Memory B cell (primary cell): ENCODE measurements at regions not wholly inside any gene's neighbourhood (a gene's known extent, or its start where the extent isn't known, plus 50 kb on each side); places are given as distances from the start of the nearest gene placed in this dataset.
"Not testable (repeated sequence)": the region's sequence is repeated elsewhere in the genome, so short reads cannot be mapped to it uniquely, and the experiment has no call there.

ENCODE experiments used
- ATAC-seq: fragments of 150-1000 bp; cut with Tn5 transposase; 2 replicates; pipeline ENCODE4 v1.10.0; 2021; ENCODE audit warnings: low read depth, mild to moderate bottlenecking, moderate library complexity
- DNase-seq, 2 donors: peaks; one replicate each; pipeline ENCODE4 v3.0.0; 2022; ENCODE audit warnings: low spot score in 2 of 2
- H3K27ac Mint-ChIP-seq: one replicate; pipeline ENCODE4 v1.8.0; 2022; ENCODE audit warnings: mild to moderate bottlenecking, moderate library complexity, mixed read lengths
- H3K27me3 Mint-ChIP-seq: one replicate; pipeline ENCODE4 v1.8.0; 2022; ENCODE audit warnings: mixed read lengths
- H3K36me3 Mint-ChIP-seq: one replicate; pipeline ENCODE4 v1.8.0; 2022; ENCODE audit warnings: mild to moderate bottlenecking, mixed read lengths
- H3K4me1 Mint-ChIP-seq: one replicate; pipeline ENCODE4 v1.8.0; 2022; ENCODE audit warnings: mixed read lengths
- H3K4me3 Mint-ChIP-seq: one replicate; pipeline ENCODE4 v1.8.0; 2022; ENCODE audit warnings: mild to moderate bottlenecking, moderate library complexity, mixed read lengths
- H3K9me3 Mint-ChIP-seq: one replicate; pipeline ENCODE4 v1.8.0; 2022; ENCODE audit warnings: mixed read lengths

DNA sequence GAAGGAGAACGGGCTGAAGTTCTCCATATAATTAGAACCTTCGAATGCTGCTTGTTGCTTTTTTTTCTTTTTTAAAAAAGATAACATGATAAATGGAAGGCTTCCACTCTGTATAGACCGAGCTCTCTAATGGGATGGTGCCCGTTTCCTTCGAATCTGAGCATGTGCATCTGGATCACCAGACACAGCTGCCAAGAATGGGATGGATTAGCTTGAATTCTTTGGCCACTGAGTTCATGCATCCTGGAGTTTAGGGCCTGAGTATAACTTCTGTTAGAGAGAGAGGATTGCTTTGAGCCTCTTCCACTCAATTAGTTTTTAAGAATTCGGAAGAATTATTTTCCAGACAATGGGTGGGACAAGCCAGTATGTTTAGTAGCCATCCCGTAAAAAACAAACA, 93.7 kb upstream of the GDNF start:
- no peak overlapping the region for H3K4me3 Mint-ChIP-seq
- no peaks in the 10 kb centered on the region for H3K36me3 Mint-ChIP-seq
- no peak overlapping the region for H3K27ac Mint-ChIP-seq
- peaks cover 2% of the 10 kb centered on the region for H3K27me3 Mint-ChIP-seq
- H3K4me1 Mint-ChIP-seq, result no peaks in the 10 kb centered on the region
- H3K9me3 Mint-ChIP-seq, result peaks cover 1% of the 10 kb centered on the region
- DNase-seq, result no peak
- no peak for ATAC-seq

DNA sequence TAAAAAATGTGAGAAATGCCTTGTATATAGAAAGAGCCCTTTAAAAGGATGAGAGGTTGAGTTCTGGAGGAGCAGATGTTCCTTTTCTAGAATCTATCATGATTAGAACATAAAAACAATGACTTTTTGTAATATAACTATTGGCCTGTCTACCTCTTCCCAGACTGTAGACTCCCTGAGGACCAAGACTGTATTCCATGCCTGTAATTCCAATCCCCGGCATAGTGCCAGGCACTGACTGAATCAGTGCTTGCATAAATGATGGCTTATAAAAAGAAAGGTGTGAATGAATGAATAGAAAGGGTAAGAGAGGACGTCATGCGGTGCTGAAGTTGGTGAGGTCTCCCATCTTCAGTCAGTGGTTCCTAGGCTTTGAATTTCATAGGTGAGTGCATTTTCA, 92.6 kb upstream of the GDNF start:
- Mint-ChIP-seq H3K27me3 (peaks cover 2% of the 10 kb centered on the region), H3K36me3 (no peaks in the 10 kb centered on the region), H3K4me3 (no peak overlapping the region), H3K9me3 (peaks cover 1% of the 10 kb centered on the region), H3K27ac (no peak overlapping the region), H3K4me1 (no peaks in the 10 kb centered on the region)
- ATAC-seq (no peak), DNase-seq (no peak)

DNA sequence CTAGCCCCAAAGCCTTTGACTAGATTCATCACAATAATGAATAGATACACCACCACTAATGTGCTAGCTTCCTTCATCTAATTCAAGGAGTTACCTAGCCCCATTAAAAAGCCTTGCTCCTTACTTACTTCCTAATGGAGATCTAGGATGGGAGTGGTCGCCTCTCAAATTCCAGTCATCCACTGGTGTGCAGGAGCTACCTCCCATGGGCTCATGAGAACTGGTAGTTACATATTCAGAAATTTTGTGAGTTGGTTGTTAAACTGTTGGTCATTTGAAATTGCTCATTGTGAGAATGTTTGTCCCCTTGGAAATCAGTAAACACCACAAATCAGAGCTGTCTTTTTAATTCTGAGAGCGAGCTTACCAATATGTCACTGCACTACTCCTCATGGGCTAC, 91.7 kb upstream of the GDNF start:
- Mint-ChIP-seq H3K9me3 (peaks cover 1% of the 10 kb centered on the region), H3K4me1 (no peaks in the 10 kb centered on the region), H3K36me3 (no peaks in the 10 kb centered on the region), H3K27ac (no peak overlapping the region), H3K27me3 (peaks cover 2% of the 10 kb centered on the region), H3K4me3 (no peak overlapping the region)
- ATAC-seq (no peak), DNase-seq (no peak)

DNA sequence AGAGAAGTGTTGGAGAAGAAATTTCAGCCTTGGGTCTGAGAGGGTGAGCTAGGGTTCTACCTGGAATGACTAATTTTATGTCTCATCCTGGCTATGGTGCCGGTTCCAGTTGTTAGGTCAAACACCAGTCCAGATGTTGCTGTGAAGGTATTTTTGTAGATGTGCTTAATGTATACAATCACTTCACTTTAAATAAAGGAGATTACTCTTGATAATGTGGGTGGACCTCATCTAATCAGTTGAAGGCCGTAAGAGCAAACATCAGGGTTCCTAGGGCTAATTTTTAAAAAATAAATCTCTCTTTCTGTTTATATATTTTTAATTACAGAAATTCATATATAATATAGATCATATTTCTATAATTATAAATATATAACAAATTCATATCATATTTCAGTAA, 90.5 kb upstream of the GDNF start:
- Mint-ChIP-seq H3K27me3 (peaks cover 4% of the 10 kb centered on the region), H3K4me3 (no peak overlapping the region), H3K4me1 (no peaks in the 10 kb centered on the region), H3K27ac (no peak overlapping the region), H3K36me3 (no peaks in the 10 kb centered on the region), H3K9me3 (peaks cover 1% of the 10 kb centered on the region)
- DNase-seq (no peak), ATAC-seq (no peak)

DNA sequence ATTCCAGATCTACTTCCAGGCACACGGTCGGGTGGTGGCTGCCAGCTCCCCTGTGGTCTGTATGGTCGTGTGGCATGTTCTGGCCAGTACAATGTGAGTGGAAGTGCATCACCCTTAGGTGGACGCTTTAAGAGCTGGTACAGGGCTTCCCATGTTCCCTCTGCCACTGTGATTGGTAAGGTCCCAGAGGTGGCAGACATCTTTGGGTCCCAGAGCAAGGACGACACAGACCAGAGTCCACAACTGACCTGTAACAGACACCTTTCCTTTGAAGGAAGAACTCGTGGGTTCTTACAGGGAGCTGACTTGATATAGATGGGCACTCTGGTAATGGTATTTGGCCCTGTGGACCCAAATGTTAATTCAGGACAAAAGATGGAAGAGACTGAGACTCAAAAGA, 90.0 kb upstream of the GDNF start:
- Mint-ChIP-seq H3K4me1 (no peaks in the 10 kb centered on the region), H3K27ac (no peak overlapping the region), H3K36me3 (no peaks in the 10 kb centered on the region), H3K9me3 (peaks cover 1% of the 10 kb centered on the region), H3K4me3 (no peak overlapping the region), H3K27me3 (peaks cover 4% of the 10 kb centered on the region)
- DNase-seq (no peak), ATAC-seq (no peak)

DNA sequence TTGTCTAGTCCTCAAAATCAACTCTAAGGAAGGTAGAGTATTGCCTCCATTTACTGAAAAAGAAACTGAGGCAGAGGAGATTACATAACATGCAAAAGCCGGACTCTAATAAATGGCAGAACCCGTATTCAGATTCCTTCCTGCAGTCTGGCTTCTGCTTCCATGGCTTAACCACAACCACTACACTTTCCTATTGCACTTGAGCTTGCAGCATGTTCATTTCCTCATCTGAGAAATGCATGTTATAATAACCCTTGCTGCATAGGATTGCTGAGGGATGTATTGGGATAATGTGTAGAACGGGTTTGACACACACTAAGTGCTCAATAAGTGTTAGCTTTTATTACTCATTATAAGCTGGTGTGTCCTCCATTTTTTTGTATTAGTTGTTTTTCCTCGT, 87.9 kb upstream of the GDNF start:
- H3K4me1 Mint-ChIP-seq, DNase-seq, ATAC-seq, H3K4me3 Mint-ChIP-seq, H3K27ac Mint-ChIP-seq, H3K36me3 Mint-ChIP-seq, H3K9me3 Mint-ChIP-seq: not testable (repeated sequence)
- H3K27me3 Mint-ChIP-seq, result peaks cover 11% of the 10 kb centered on the region

DNA sequence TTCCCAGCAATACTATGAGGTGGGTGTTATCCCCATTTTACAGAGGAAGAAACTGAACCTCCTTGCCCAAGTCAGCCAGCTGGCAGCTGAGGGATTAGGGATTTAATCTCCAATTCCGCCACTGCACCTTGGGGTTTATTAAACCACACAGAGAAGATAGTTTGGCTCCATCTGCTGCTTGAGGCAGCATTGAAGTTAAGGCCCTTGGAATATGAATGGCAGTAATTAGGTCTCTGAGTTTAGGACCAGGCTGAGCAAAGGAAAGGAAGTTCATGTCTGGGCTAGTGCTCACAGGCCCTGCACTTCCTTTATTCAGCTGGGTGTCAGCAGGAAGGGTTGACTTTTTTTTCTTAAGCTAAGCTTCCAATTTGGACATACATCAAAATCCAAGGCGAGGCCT, 86.9 kb upstream of the GDNF start:
- no peaks in the 10 kb centered on the region for H3K36me3 Mint-ChIP-seq
- ATAC-seq, result no peak
- DNase-seq, result no peak
- H3K9me3 Mint-ChIP-seq, result peaks cover 5% of the 10 kb centered on the region
- H3K27ac Mint-ChIP-seq, result no peak overlapping the region
- H3K4me1 Mint-ChIP-seq, result no peaks in the 10 kb centered on the region
- H3K27me3 Mint-ChIP-seq, result peaks cover 11% of the 10 kb centered on the region
- no peak overlapping the region for H3K4me3 Mint-ChIP-seq

DNA sequence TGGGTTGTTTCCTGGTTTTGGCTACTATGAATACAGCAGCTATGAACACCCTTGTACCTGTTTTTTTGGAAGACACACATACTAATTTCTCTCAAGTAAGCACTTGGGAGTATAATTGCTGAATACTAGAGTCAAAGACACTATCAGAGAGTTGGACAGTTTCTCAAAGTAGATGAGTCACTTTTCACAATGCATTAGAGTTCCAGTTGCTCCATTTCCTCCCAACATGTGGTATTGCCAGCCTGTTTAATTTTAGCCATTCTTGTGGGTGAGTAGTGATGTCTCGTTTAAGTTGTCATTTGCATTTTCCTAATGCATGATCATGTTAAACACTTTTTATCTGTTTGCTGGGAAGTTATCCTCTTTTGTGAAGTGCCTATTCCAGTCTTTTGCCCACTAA, 81.6 kb upstream of the GDNF start:
- peaks cover 13% of the 10 kb centered on the region for H3K27me3 Mint-ChIP-seq
- no peak overlapping the region for H3K4me3 Mint-ChIP-seq
- H3K27ac Mint-ChIP-seq, result no peak overlapping the region
- no peak for ATAC-seq
- no peaks in the 10 kb centered on the region for H3K4me1 Mint-ChIP-seq
- H3K36me3 Mint-ChIP-seq, result no peaks in the 10 kb centered on the region
- peaks cover 4% of the 10 kb centered on the region for H3K9me3 Mint-ChIP-seq
- no peak for DNase-seq

DNA sequence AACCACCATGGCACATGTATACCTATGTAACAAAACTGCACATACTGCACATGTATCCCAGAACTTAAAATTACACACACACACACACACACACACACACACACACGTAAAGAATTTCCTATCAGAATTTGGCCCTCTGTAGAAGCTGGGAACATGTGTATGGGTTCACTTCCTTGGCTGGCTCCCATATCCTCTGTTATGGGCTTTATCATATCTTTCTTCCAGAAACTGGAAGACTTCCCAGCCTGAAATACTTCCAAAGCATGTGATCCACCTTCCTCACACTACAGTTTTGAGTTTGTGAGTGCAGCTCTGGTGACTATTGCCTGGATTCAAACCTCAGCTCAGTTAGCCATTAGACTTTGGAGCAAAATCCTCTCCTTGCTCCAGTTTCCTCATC, 78.6 kb upstream of the GDNF start:
- ATAC-seq (no peak), DNase-seq (no peak)
- H3K27ac Mint-ChIP-seq, result no peak overlapping the region
- H3K9me3 Mint-ChIP-seq, result peaks cover 5% of the 10 kb centered on the region
- no peak overlapping the region for H3K4me3 Mint-ChIP-seq
- H3K27me3 Mint-ChIP-seq, result peaks cover 9% of the 10 kb centered on the region
- H3K4me1 Mint-ChIP-seq, result no peaks in the 10 kb centered on the region
- no peaks in the 10 kb centered on the region for H3K36me3 Mint-ChIP-seq

DNA sequence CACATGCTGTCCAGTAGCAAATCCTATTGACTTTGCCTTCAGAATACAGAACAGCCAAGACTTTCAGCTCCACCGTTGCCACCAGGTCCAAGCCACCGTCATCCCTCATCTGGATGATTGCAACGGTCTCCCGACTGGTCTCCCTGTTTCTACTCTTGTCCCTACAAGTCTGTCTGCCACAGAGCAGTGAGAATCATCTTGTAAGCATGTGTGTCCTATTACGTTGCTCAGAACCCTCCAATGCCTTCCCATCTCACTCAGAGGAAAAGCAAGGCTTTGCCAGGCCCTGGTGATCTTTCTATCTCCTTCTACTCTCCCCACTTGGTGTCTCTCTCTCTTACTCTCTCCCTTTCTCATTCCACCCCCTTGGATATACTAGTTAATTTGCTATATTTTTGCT, 76.7 kb upstream of the GDNF start:
- ATAC-seq (no peak), DNase-seq (no peak)
- no peaks in the 10 kb centered on the region for H3K4me1 Mint-ChIP-seq
- H3K27ac Mint-ChIP-seq, result no peak overlapping the region
- H3K27me3 Mint-ChIP-seq, result peaks cover 6% of the 10 kb centered on the region
- no peak overlapping the region for H3K4me3 Mint-ChIP-seq
- H3K36me3 Mint-ChIP-seq, result no peaks in the 10 kb centered on the region
- H3K9me3 Mint-ChIP-seq, result peaks cover 1% of the 10 kb centered on the region

DNA sequence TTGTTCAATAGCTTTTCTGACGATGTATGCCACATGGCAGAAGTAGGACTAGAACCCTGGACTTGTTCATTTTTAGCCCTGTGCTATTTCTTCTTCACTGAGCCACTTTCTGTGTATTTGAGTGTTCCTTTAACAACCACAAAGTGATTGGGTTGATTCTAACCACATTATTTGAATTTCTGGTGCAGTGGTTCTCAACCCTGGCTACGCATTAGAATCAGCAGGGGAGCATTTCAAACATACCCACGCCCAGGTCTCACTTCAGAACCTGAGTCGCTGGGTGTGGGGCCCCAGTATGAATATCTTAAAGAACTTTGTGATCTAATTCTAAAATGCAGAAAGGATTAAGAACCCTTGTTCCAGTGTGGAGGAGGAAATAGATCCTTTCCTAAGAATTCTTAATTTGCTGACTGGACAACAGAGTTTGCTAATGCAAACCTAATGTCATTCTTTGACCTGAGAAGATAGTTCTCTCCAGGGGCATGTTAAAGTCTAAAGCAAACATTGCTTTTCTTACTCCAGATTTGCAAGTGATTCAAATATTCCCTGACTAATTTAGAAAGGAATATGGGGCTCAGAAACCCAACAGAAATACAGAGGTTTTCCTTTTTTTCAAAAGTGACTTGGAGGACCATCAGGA, 75.4 kb upstream of the GDNF start:
- Mint-ChIP-seq H3K36me3 (no peaks in the 10 kb centered on the region), H3K27me3 (peaks cover 12% of the 10 kb centered on the region), H3K27ac (no peak overlapping the region), H3K4me3 (no peak overlapping the region), H3K9me3 (peaks cover 1% of the 10 kb centered on the region), H3K4me1 (no peaks in the 10 kb centered on the region)
- DNase-seq (no peak), ATAC-seq (no peak)

DNA sequence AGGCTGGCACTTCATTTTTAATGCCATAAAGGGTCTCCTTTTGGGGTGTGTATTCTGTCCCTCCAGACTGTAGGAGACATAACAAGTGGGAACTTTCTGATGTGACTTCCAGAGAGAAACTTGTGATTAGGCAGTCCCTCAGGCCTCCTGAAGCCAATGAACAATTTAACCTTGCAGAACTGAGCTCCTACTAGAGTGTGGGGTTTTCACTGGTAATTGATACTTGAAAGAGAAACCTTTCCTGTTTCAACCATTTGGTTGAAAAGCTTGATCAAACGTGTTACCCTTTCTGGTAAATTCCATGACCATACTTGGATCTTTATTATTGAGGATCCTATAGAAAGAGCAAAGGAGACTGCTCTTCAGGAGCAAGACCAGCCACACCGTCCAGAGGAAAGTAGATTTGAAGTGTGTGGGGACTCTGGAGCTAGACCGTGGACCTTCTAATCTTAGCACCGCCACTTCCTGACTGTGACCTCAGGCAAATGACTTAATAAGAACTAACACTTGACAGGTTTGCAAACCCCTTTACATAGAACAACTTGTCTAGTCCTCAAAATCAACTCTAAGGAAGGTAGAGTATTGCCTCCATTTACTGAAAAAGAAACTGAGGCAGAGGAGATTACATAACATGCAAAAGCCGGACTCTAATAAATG, 69.9 kb upstream of the GDNF start:
- H3K9me3 Mint-ChIP-seq, DNase-seq, H3K27ac Mint-ChIP-seq, H3K4me1 Mint-ChIP-seq, H3K36me3 Mint-ChIP-seq, ATAC-seq: not testable (repeated sequence)
- Mint-ChIP-seq H3K27me3 (peaks cover 13% of the 10 kb centered on the region), H3K4me3 (peak overlapping the region; percentile 11)

DNA sequence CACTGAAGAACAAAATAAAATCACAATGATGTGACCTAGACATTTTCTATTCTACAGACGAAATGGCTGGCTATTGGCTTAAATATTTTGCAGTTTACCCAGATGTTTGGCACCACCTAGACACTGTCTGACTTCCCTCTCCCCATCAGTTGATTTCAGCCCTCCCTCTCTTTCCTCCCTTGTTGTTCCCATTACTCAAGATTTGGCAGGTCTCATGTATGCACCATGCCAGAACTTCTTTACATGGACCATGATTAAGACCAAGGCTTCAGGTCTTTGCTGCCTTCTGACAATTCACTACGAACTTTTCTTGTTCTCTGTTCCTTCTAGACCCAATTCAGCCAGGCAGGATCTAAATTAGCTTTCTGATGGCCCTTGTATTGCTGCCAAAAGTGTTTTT, 66.6 kb upstream of the GDNF start:
- ATAC-seq (no peak), DNase-seq (no peak)
- Mint-ChIP-seq H3K27ac (no peak overlapping the region), H3K27me3 (peaks cover 13% of the 10 kb centered on the region), H3K36me3 (no peaks in the 10 kb centered on the region), H3K4me1 (no peaks in the 10 kb centered on the region), H3K9me3 (peaks cover 7% of the 10 kb centered on the region), H3K4me3 (no peak overlapping the region)

DNA sequence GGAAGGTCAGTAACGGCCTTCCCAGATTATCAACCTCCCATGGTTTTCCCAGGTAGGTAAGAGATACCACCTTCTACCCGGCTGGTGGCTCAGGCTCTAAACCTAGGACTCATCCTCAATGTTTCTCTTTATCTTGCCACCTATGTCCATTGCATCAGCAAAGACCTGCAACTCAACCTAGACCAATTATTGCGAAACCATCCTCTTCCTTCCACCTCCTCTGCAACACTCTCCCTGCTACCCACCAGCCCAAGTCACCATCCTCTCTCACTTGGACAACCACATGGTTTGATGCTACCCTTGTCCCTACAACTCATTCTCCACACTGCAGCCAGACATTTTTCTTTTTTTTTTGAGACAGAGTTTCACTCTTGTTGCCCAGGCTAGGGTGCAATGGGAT, 65.4 kb upstream of the GDNF start:
- DNase-seq (no peak), ATAC-seq (no peak)
- Mint-ChIP-seq H3K27ac (no peak overlapping the region), H3K36me3 (no peaks in the 10 kb centered on the region), H3K4me1 (no peaks in the 10 kb centered on the region), H3K4me3 (no peak overlapping the region), H3K27me3 (peaks cover 7% of the 10 kb centered on the region), H3K9me3 (peaks cover 7% of the 10 kb centered on the region)

DNA sequence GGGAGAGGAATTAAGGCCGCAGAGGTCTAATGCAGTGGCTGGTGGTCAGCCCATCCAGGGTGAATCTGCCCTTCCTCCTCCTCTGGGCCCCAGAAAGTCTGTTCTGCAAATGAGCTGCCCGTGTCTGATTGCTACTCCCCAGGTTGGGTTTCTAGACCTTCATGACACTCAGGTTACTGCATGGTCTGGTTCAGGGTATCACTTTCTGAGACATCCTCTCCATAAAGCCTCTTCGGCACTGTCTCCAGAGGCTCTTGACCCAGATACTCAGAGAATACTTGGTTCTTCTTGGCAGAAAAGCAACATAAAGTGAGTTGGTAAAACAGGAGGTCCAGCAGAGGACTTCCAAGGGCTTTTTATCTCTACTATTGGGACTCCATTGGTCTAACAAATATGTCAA, 62.5 kb upstream of the GDNF start:
- Mint-ChIP-seq H3K27me3 (peaks cover 10% of the 10 kb centered on the region), H3K4me3 (no peak overlapping the region), H3K9me3 (peaks cover 7% of the 10 kb centered on the region), H3K27ac (no peak overlapping the region), H3K4me1 (no peaks in the 10 kb centered on the region), H3K36me3 (no peaks in the 10 kb centered on the region)
- ATAC-seq (no peak), DNase-seq (no peak)
